ENCODE measurements at regions not wholly inside any gene's neighbourhood (a gene's known extent, or its start where the extent isn't known, plus 50 kb on each side); places are given as distances from the start of the nearest gene placed in this dataset.

GRCh38 chr16:85190572-85190971 lies 78.3 kb upstream of the CIBAR2 start:
- TF ChIP-seq CTCF (IDR thresholded peaks at IDR 0.05) = no peak
- Mint-ChIP-seq H3K36me3 (ENCODE audit: low read depth) (peaks cover 17% of the 10 kb centered on the region), H3K27me3 (ENCODE audit: low read depth, poor library complexity) (peaks cover 11% of the 10 kb centered on the region), H3K27ac (no peak overlapping the region), H3K4me3 (no peak overlapping the region), H3K9me3 (peaks cover 19% of the 10 kb centered on the region), H3K4me1 (peaks cover 55% of the 10 kb centered on the region)
- no peak for DNase-seq

GRCh38 chr16:85191341-85191965 lies 79.2 kb upstream of the CIBAR2 start:
- no peak overlapping the region for H3K4me3 Mint-ChIP-seq
- H3K27ac Mint-ChIP-seq = no peak overlapping the region
- H3K27me3 Mint-ChIP-seq (ENCODE audit: low read depth, poor library complexity) = peaks cover 9% of the 10 kb centered on the region
- no peak for TF ChIP-seq CTCF (IDR thresholded peaks at IDR 0.05)
- no peak for DNase-seq
- H3K4me1 Mint-ChIP-seq = peaks cover 62% of the 10 kb centered on the region
- H3K9me3 Mint-ChIP-seq = peaks cover 18% of the 10 kb centered on the region
- H3K36me3 Mint-ChIP-seq (ENCODE audit: low read depth) = peaks cover 12% of the 10 kb centered on the region

- DNase-seq = no peak
- no peak overlapping the region for H3K4me3 Mint-ChIP-seq
- H3K27me3 Mint-ChIP-seq (ENCODE audit: low read depth, poor library complexity) = peaks cover 9% of the 10 kb centered on the region
- peaks cover 12% of the 10 kb centered on the region for H3K36me3 Mint-ChIP-seq (ENCODE audit: low read depth)
- H3K9me3 Mint-ChIP-seq = peaks cover 18% of the 10 kb centered on the region
- no peak for TF ChIP-seq CTCF (IDR thresholded peaks at IDR 0.05)
- H3K4me1 Mint-ChIP-seq = peaks cover 65% of the 10 kb centered on the region
- H3K27ac Mint-ChIP-seq = peak overlapping the region; percentile 42
Observed at GRCh38 chr16:85192238-85193114, 80.2 kb upstream of the CIBAR2 start.

- peaks cover 12% of the 10 kb centered on the region for H3K36me3 Mint-ChIP-seq (ENCODE audit: low read depth)
- peaks cover 70% of the 10 kb centered on the region for H3K4me1 Mint-ChIP-seq
- no peak overlapping the region for H3K4me3 Mint-ChIP-seq
- peaks cover 9% of the 10 kb centered on the region for H3K27me3 Mint-ChIP-seq (ENCODE audit: low read depth, poor library complexity)
- no peak for TF ChIP-seq CTCF (IDR thresholded peaks at IDR 0.05)
- H3K27ac Mint-ChIP-seq = no peak overlapping the region
- no peak for DNase-seq
- H3K9me3 Mint-ChIP-seq = peaks cover 18% of the 10 kb centered on the region
Observed at GRCh38 chr16:85193115-85193493, 80.8 kb upstream of the CIBAR2 start.

- TF ChIP-seq CTCF (IDR thresholded peaks at IDR 0.05) = no peak
- Mint-ChIP-seq H3K9me3 (peaks cover 13% of the 10 kb centered on the region), H3K4me3 (no peak overlapping the region), H3K36me3 (ENCODE audit: low read depth) (peaks cover 10% of the 10 kb centered on the region), H3K27ac (peak overlapping the region; percentile 22), H3K4me1 (peaks cover 73% of the 10 kb centered on the region), H3K27me3 (ENCODE audit: low read depth, poor library complexity) (peaks cover 9% of the 10 kb centered on the region)
- DNase-seq = no peak
Observed at GRCh38 chr16:85193876-85194275, 81.6 kb upstream of the CIBAR2 start.

All from nephron progenitor cell (in vitro differentiated cells).